ENCODE measurements at regions not wholly inside any gene's neighbourhood (a gene's known extent, or its start where the extent isn't known, plus 50 kb on each side); places are given as distances from the start of the nearest gene placed in this dataset.

DNA sequence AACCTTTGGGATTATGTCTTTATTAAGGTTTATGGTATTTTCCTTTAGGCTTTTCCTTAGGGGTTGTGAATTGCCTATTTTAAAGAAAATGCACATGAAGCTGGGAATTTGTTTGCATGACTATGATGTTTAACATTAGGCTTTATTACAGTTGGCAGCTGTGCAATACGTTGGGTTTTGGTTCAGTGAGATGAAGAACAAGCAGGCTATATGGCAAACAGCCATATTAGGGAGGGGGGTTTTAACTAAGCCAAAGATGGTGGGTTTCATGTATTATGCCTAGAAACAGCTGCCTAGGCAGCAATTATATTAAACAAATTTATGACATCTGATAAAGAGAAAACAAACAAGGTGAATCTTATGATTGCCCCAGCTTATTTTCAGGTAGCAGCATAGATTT is 880.8 kb downstream of the FAM181B start:
- WGBS (ENCODE audit: insufficient coverage): no CpG with 5 or more reads among the region's 1 CpG
- no peak overlapping the region for H3K4me3 ChIP-seq (ENCODE audit: low read depth, low read length)
- no peaks in the 10 kb centered on the region for H3K27me3 ChIP-seq (ENCODE audit: control insufficient read depth, insufficient read depth, low read length)
- H3K4me1 ChIP-seq (ENCODE audit: control insufficient read depth, insufficient read depth, low read length): no peaks in the 10 kb centered on the region
- peak in 2 of 6 donors; percentile 34 to 81 for DNase-seq (ENCODE audit: low read depth in 4 of 6, low spot score in 6 of 6)
- H3K36me3 ChIP-seq (ENCODE audit: control insufficient read depth, insufficient read depth, low read length): no peaks in the 10 kb centered on the region
- H3K9me3 ChIP-seq (ENCODE audit: control insufficient read depth, insufficient read depth, low read length): no peaks in the 10 kb centered on the region
- H3K27ac ChIP-seq (ENCODE audit: low read depth, low read length): no peak overlapping the region

- Histone ChIP-seq H3K27ac (ENCODE audit: low read depth, low read length) (no peak overlapping the region), H3K27me3 (ENCODE audit: control insufficient read depth, insufficient read depth, low read length) (no peaks in the 10 kb centered on the region), H3K36me3 (ENCODE audit: control insufficient read depth, insufficient read depth, low read length) (no peaks in the 10 kb centered on the region), H3K4me1 (ENCODE audit: control insufficient read depth, insufficient read depth, low read length) (no peaks in the 10 kb centered on the region), H3K9me3 (ENCODE audit: control insufficient read depth, insufficient read depth, low read length) (no peaks in the 10 kb centered on the region), H3K4me3 (ENCODE audit: low read depth, low read length) (no peak overlapping the region)
- peak in 1 of 6 donors; percentile 40 for DNase-seq (ENCODE audit: low read depth in 4 of 6, low spot score in 6 of 6)
- 35% methylated on average over 2 of the region's 5 CpGs for WGBS (ENCODE audit: insufficient coverage)
Observed at GRCh38 chr11:81840380-81840779, 893.3 kb downstream of the FAM181B start.

DNA sequence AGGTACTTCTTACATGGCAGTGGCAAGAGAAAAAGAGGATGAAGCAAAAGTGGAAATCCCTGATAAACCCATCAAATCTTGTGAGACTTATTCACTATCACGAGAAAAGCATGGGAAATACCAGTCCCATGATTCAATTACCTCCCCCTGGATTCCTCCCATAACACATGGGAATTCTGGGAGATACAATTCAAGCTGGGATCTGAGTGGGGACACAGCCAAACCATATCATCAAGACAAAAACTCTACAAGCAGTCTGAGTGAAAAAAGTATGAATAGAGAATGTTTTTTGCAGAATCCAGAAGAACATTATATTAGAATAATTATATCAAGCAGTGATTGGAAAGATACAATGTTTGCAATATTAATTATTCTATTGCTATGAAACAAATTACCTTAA is 893.7 kb downstream of the FAM181B start:
- Histone ChIP-seq H3K4me3 (ENCODE audit: low read depth, low read length) (no peak overlapping the region), H3K27ac (ENCODE audit: low read depth, low read length) (no peak overlapping the region), H3K36me3 (ENCODE audit: control insufficient read depth, insufficient read depth, low read length) (no peaks in the 10 kb centered on the region), H3K4me1 (ENCODE audit: control insufficient read depth, insufficient read depth, low read length) (no peaks in the 10 kb centered on the region), H3K9me3 (ENCODE audit: control insufficient read depth, insufficient read depth, low read length) (no peaks in the 10 kb centered on the region), H3K27me3 (ENCODE audit: control insufficient read depth, insufficient read depth, low read length) (no peaks in the 10 kb centered on the region)
- no peak for DNase-seq (ENCODE audit: low read depth in 4 of 6, low spot score in 6 of 6)
- no CpG with 5 or more reads among the region's 1 CpG for WGBS (ENCODE audit: insufficient coverage)

DNA sequence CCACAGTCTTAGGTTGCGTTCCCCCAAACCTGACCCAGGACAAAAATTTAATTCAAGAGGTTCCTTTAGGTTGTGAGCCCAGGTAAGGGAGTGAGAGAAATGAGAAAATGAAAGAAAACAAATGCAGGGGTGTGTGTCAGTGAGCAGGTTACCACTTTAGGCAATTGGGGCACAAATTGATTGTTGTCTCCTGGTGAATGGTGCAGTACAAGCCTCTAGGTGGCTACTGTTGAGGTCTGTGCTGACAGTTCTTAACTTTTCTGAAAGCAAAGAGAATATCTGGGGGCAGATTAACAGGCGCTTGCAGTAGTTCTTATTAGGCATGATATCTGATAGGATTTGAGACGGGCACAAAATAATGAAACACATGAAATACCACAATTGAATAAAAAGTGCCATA is 894.6 kb downstream of the FAM181B start:
- no peak for DNase-seq (ENCODE audit: low read depth in 4 of 6, low spot score in 6 of 6)
- H3K4me3 ChIP-seq (ENCODE audit: low read depth, low read length): no peak overlapping the region
- no peaks in the 10 kb centered on the region for H3K27me3 ChIP-seq (ENCODE audit: control insufficient read depth, insufficient read depth, low read length)
- H3K27ac ChIP-seq (ENCODE audit: low read depth, low read length): no peak overlapping the region
- H3K9me3 ChIP-seq (ENCODE audit: control insufficient read depth, insufficient read depth, low read length): no peaks in the 10 kb centered on the region
- WGBS (ENCODE audit: insufficient coverage): no CpG with 5 or more reads among the region's 3 CpGs
- no peaks in the 10 kb centered on the region for H3K36me3 ChIP-seq (ENCODE audit: control insufficient read depth, insufficient read depth, low read length)
- no peaks in the 10 kb centered on the region for H3K4me1 ChIP-seq (ENCODE audit: control insufficient read depth, insufficient read depth, low read length)

DNA sequence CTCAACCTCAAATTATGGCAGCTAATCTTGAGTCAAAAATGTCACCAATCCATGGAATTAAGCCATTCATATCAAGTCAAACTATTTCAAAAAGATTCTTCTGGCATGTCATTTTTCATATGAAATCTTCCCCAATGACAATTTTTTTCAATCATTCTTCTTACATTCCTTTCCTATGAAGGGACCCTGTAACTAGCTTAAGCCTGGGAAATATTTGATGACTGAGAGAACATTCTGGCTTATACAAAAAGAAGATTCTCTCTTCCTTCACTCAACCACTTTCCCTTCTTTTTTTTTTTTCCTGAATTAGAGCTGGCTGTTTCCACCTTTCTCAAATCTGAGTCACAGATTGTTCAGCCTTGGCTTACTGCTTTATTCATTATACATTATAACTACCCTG is 903.7 kb downstream of the FAM181B start:
- Histone ChIP-seq H3K4me1 (ENCODE audit: control insufficient read depth, insufficient read depth, low read length) (no peaks in the 10 kb centered on the region), H3K9me3 (ENCODE audit: control insufficient read depth, insufficient read depth, low read length) (no peaks in the 10 kb centered on the region), H3K36me3 (ENCODE audit: control insufficient read depth, insufficient read depth, low read length) (no peaks in the 10 kb centered on the region), H3K27me3 (ENCODE audit: control insufficient read depth, insufficient read depth, low read length) (no peaks in the 10 kb centered on the region), H3K4me3 (ENCODE audit: low read depth, low read length) (no peak overlapping the region), H3K27ac (ENCODE audit: low read depth, low read length) (no peak overlapping the region)
- no peak for DNase-seq (ENCODE audit: low read depth in 4 of 6, low spot score in 6 of 6)

- Histone ChIP-seq H3K4me3 (ENCODE audit: low read depth, low read length) (no peak overlapping the region), H3K4me1 (ENCODE audit: control insufficient read depth, insufficient read depth, low read length) (no peaks in the 10 kb centered on the region), H3K9me3 (ENCODE audit: control insufficient read depth, insufficient read depth, low read length) (no peaks in the 10 kb centered on the region), H3K36me3 (ENCODE audit: control insufficient read depth, insufficient read depth, low read length) (no peaks in the 10 kb centered on the region), H3K27me3 (ENCODE audit: control insufficient read depth, insufficient read depth, low read length) (no peaks in the 10 kb centered on the region), H3K27ac (ENCODE audit: low read depth, low read length) (no peak overlapping the region)
- peak in 1 of 6 donors; percentile 35 for DNase-seq (ENCODE audit: low read depth in 4 of 6, low spot score in 6 of 6)
Observed at GRCh38 chr11:81825346-81825745, 908.3 kb downstream of the FAM181B start.

DNA sequence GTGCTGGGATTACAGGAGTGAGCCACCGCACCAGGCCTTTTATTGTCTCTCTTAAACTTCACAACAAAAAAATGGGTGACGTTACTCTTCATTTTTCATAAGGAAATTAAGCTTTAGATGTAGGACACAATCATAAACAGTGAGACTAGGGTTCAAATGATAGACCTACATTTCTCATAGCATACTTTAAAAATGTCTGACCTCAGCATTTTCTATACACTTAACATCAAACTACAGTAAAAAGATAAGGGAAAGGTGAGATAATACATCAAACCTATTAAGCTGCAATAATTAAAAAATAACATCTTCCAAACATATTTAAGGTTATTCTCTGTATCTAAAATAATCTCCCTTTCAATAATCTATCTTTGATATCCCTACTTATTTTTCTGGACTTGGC is 914.2 kb downstream of the FAM181B start:
- Histone ChIP-seq H3K36me3 (ENCODE audit: control insufficient read depth, insufficient read depth, low read length) (no peaks in the 10 kb centered on the region), H3K9me3 (ENCODE audit: control insufficient read depth, insufficient read depth, low read length) (no peaks in the 10 kb centered on the region), H3K27ac (ENCODE audit: low read depth, low read length) (no peak overlapping the region), H3K4me3 (ENCODE audit: low read depth, low read length) (no peak overlapping the region), H3K27me3 (ENCODE audit: control insufficient read depth, insufficient read depth, low read length) (no peaks in the 10 kb centered on the region), H3K4me1 (ENCODE audit: control insufficient read depth, insufficient read depth, low read length) (no peaks in the 10 kb centered on the region)
- no CpG with 5 or more reads among the region's 2 CpGs for WGBS (ENCODE audit: insufficient coverage)
- DNase-seq (ENCODE audit: low read depth in 4 of 6, low spot score in 6 of 6): no peak

GRCh38 chr11:81804858-81805257 is 928.8 kb downstream of the FAM181B start:
- WGBS (ENCODE audit: insufficient coverage): no CpG with 5 or more reads among the region's 1 CpG
- Histone ChIP-seq H3K9me3 (ENCODE audit: control insufficient read depth, insufficient read depth, low read length) (no peaks in the 10 kb centered on the region), H3K27ac (ENCODE audit: low read depth, low read length) (no peak overlapping the region), H3K4me1 (ENCODE audit: control insufficient read depth, insufficient read depth, low read length) (no peaks in the 10 kb centered on the region), H3K4me3 (ENCODE audit: low read depth, low read length) (no peak overlapping the region), H3K27me3 (ENCODE audit: control insufficient read depth, insufficient read depth, low read length) (no peaks in the 10 kb centered on the region), H3K36me3 (ENCODE audit: control insufficient read depth, insufficient read depth, low read length) (no peaks in the 10 kb centered on the region)
- DNase-seq (ENCODE audit: low read depth in 4 of 6, low spot score in 6 of 6): no peak

GRCh38 chr11:81802591-81802990 is 931.1 kb downstream of the FAM181B start:
- Histone ChIP-seq H3K4me1 (ENCODE audit: control insufficient read depth, insufficient read depth, low read length) (no peaks in the 10 kb centered on the region), H3K27ac (ENCODE audit: low read depth, low read length) (no peak overlapping the region), H3K27me3 (ENCODE audit: control insufficient read depth, insufficient read depth, low read length) (no peaks in the 10 kb centered on the region), H3K4me3 (ENCODE audit: low read depth, low read length) (no peak overlapping the region), H3K36me3 (ENCODE audit: control insufficient read depth, insufficient read depth, low read length) (no peaks in the 10 kb centered on the region), H3K9me3 (ENCODE audit: control insufficient read depth, insufficient read depth, low read length) (no peaks in the 10 kb centered on the region)
- WGBS (ENCODE audit: insufficient coverage): no CpG with 5 or more reads among the region's 3 CpGs
- DNase-seq (ENCODE audit: low read depth in 4 of 6, low spot score in 6 of 6): no peak

- WGBS (ENCODE audit: insufficient coverage): 67% methylated on average over 4 of the region's 4 CpGs
- no peak overlapping the region for H3K27ac ChIP-seq (ENCODE audit: low read depth, low read length)
- no peak for DNase-seq (ENCODE audit: low read depth in 4 of 6, low spot score in 6 of 6)
- H3K4me3 ChIP-seq (ENCODE audit: low read depth, low read length): no peak overlapping the region
- no peaks in the 10 kb centered on the region for H3K4me1 ChIP-seq (ENCODE audit: control insufficient read depth, insufficient read depth, low read length)
- H3K9me3 ChIP-seq (ENCODE audit: control insufficient read depth, insufficient read depth, low read length): no peaks in the 10 kb centered on the region
- no peaks in the 10 kb centered on the region for H3K36me3 ChIP-seq (ENCODE audit: control insufficient read depth, insufficient read depth, low read length)
- no peaks in the 10 kb centered on the region for H3K27me3 ChIP-seq (ENCODE audit: control insufficient read depth, insufficient read depth, low read length)
Observed at GRCh38 chr11:81792416-81792815, 941.2 kb downstream of the FAM181B start.

Measured in spinal cord (tissue), 9 donors.